GM23338 (cell line): ENCODE measurements at regions not wholly inside any gene's neighbourhood (a gene's known extent, or its start where the extent isn't known, plus 50 kb on each side); places are given as distances from the start of the nearest gene placed in this dataset.

Experiments
- ATAC-seq: fragments of 200-7000 bp; cut with Tn5 transposase; 3 replicates; pipeline ENCODE4 v1.9.1; 2020
- DNase-seq: peaks from one replicate; pipeline ENCODE4 v3.0.0-alpha.2; 2015; ENCODE audit warnings: low spot score
- H2AFZ ChIP-seq: fragments of 200-600 bp; sonication (generic); 2 replicates; pipeline ENCODE4 v1.8.0; 2016; ENCODE audit warnings: antibody characterized with exemption, mild to moderate bottlenecking, moderate library complexity
- H3F3A ChIP-seq: fragments of 200-600 bp; sonication (generic); replicated peaks from 2 replicates; pipeline ENCODE4 v1.8.0; 2017; ENCODE audit warnings: antibody characterized with exemption, mixed run types, low read depth
- H3K27ac ChIP-seq: fragments of 200-600 bp; sonication (generic); 2 replicates; pipeline ENCODE4 v1.6.1; 2016; ENCODE audit warnings: low read depth
- H3K27me3 ChIP-seq: fragments of 200-600 bp; sonication (generic); 2 replicates; pipeline ENCODE4 v1.8.0; 2016; ENCODE audit warnings: mild to moderate bottlenecking, mixed run types, moderate library complexity; ENCODE audit not compliant: insufficient read depth
- H3K36me3 ChIP-seq: fragments of 200-600 bp; sonication (generic); 2 replicates; pipeline ENCODE4 v1.8.0; 2016; ENCODE audit warnings: mild to moderate bottlenecking; ENCODE audit not compliant: insufficient read depth
- H3K4me1 ChIP-seq: fragments of 200-600 bp; sonication (generic); 2 replicates; pipeline ENCODE4 v1.8.0; 2016; ENCODE audit warnings: mild to moderate bottlenecking, moderate library complexity; ENCODE audit not compliant: insufficient read depth
- H3K4me2 ChIP-seq: fragments of 200-600 bp; sonication (generic); 2 replicates; pipeline ENCODE4 v1.7.1; 2017; ENCODE audit warnings: mixed run types
- H3K4me3 ChIP-seq: fragments of 200-600 bp; sonication (generic); 2 replicates; pipeline ENCODE4 v1.6.1; 2016; ENCODE audit warnings: mixed run types
- H3K79me2 ChIP-seq: fragments of 200-600 bp; sonication (generic); replicated peaks from 2 replicates; pipeline ENCODE4 v1.8.0; 2017; ENCODE audit warnings: mild to moderate bottlenecking; ENCODE audit not compliant: insufficient read depth
- H3K9me2 ChIP-seq: fragments of 200-600 bp; sonication (generic); 2 replicates; pipeline ENCODE4 v1.8.0; 2017; ENCODE audit not compliant: insufficient read depth
- H4K20me1 ChIP-seq: fragments of 200-600 bp; sonication (generic); replicated peaks from 2 replicates; pipeline ENCODE4 v1.8.0; 2017; ENCODE audit warnings: mild to moderate bottlenecking; ENCODE audit not compliant: insufficient read depth
- H3K27ac Mint-ChIP-seq: 2 replicates; pipeline ENCODE4 v1.8.0; 2020; ENCODE audit warnings: inconsistent platforms, mild to moderate bottlenecking, moderate library complexity, mixed read lengths
- H3K27me3 Mint-ChIP-seq: 3 replicates; pipeline ENCODE4 v1.8.0; 2022; ENCODE audit warnings: low read depth, mild to moderate bottlenecking, moderate library complexity, mixed read lengths, inconsistent platforms; ENCODE audit not compliant: insufficient read depth, poor library complexity
- H3K36me3 Mint-ChIP-seq: 3 replicates; pipeline ENCODE4 v1.8.0; 2021; ENCODE audit warnings: low read depth, mild to moderate bottlenecking, inconsistent platforms, moderate library complexity, mixed read lengths
- H3K4me1 Mint-ChIP-seq: 3 replicates; pipeline ENCODE4 v1.8.0; 2020; ENCODE audit warnings: mild to moderate bottlenecking, inconsistent platforms, mixed read lengths
- H3K4me3 Mint-ChIP-seq: 3 replicates; pipeline ENCODE4 v1.8.0; 2021; ENCODE audit warnings: moderate library complexity, mild to moderate bottlenecking, inconsistent platforms, mixed read lengths
- H3K9me3 Mint-ChIP-seq: 3 replicates; pipeline ENCODE4 v1.8.0; 2020; ENCODE audit warnings: moderate library complexity, mild to moderate bottlenecking, inconsistent platforms, mixed read lengths
- CREB1 ChIP-seq: fragments of 250-450 bp; sonication (Bioruptor Pico); IDR thresholded peaks from 2 replicates; pipeline ENCODE4 v1.5.0; 2020; ENCODE audit warnings: low read depth, mild to moderate bottlenecking, moderate library complexity
- CTCF ChIP-seq, 2 experiments: fragments of 200-600 bp in 1 of 2; sonication (generic) in 1 of 2; conservative IDR thresholded peaks; 2 replicates each; pipeline versions ENCODE4 v1.5.1 to v1.6.1; 2016 to 2017; ENCODE audit warnings: antibody characterized with exemption in 2 of 2, low read depth in 2 of 2, mild to moderate bottlenecking in 2 of 2, moderate library complexity in 1 of 2
- EZH2 ChIP-seq: fragments of 200-600 bp; sonication (generic); IDR thresholded peaks from one replicate; pipeline ENCODE4 v1.8.0; 2017; ENCODE audit warnings: antibody characterized with exemption, mild to moderate bottlenecking, low read depth; ENCODE audit not compliant: unreplicated experiment
- EZH2phosphoT487 ChIP-seq: fragments of 200-600 bp; sonication (generic); IDR thresholded peaks from one replicate; pipeline ENCODE4 v1.8.1; 2018; ENCODE audit warnings: antibody characterized with exemption; ENCODE audit not compliant: unreplicated experiment
- JUNB ChIP-seq: IDR thresholded peaks from one replicate; pipeline ENCODE4 v1.6.1; 2016; ENCODE audit warnings: antibody characterized with exemption; ENCODE audit not compliant: unreplicated experiment
- NANOG ChIP-seq: IDR thresholded peaks from 2 replicates; pipeline ENCODE4 v1.6.1; 2016; ENCODE audit warnings: antibody characterized with exemption, borderline replicate concordance
- POLR2AphosphoS5 ChIP-seq: IDR thresholded peaks from 2 replicates; pipeline ENCODE4 v1.6.1; 2016; ENCODE audit warnings: antibody characterized with exemption, low read depth
- REST ChIP-seq: IDR thresholded peaks from one replicate; pipeline ENCODE4 v1.6.1; 2018; ENCODE audit warnings: antibody characterized with exemption; ENCODE audit not compliant: unreplicated experiment
- STAT1 ChIP-seq: IDR thresholded peaks from one replicate; pipeline ENCODE4 v1.6.1; 2016; ENCODE audit warnings: antibody characterized with exemption; ENCODE audit not compliant: unreplicated experiment
- ZNF114 ChIP-seq: fragments of 250-450 bp; sonication (Bioruptor Pico); IDR thresholded peaks from 2 replicates; pipeline ENCODE4 v1.5.0; 2020; ENCODE audit warnings: mild to moderate bottlenecking, moderate library complexity
- ZNF331 ChIP-seq: fragments of 250-450 bp; sonication (Bioruptor Pico); IDR thresholded peaks from 2 replicates; pipeline ENCODE4 v1.5.0; 2020; ENCODE audit warnings: low read depth, mild to moderate bottlenecking, moderate library complexity
- TF ChIP-seq, protein P1 (sequence below): fragments of 250-450 bp; sonication (Bioruptor Pico); IDR thresholded peaks from 2 replicates; pipeline ENCODE4 v1.5.0; 2020; ENCODE audit warnings: mild to moderate bottlenecking, moderate library complexity
- TF ChIP-seq, protein P2 (sequence below): IDR thresholded peaks from 2 replicates; pipeline ENCODE4 v1.6.1; 2016; ENCODE audit warnings: antibody characterized with exemption

GRCh38 chr2:19158211-19158610, 200.2 kb downstream of the OSR1 start (continued):
- TF ChIP-seq EZH2phosphoT487 = no peak

- Histone ChIP-seq H4K20me1 (no peaks in the 10 kb centered on the region), H3K36me3 (no peaks in the 10 kb centered on the region), H3K27ac (no peak overlapping the region), H3K4me2 (no peak overlapping the region), H3K79me2 (no peaks in the 10 kb centered on the region), H3K4me3 (no peak overlapping the region), H3K27me3 (no peaks in the 10 kb centered on the region), H2AFZ (no peak overlapping the region), H3K4me1 (no peaks in the 10 kb centered on the region), H3F3A (no peaks in the 10 kb centered on the region), H3K9me2 (0 out of 2 replicates have a peak, but pooled peaks cover 4% of the 10 kb centered on the region)
- Mint-ChIP-seq H3K27ac (no peak overlapping the region), H3K4me3 (no peak overlapping the region), H3K4me1 (no peaks in the 10 kb centered on the region), H3K27me3 (no peaks in the 10 kb centered on the region), H3K9me3 (peaks cover 18% of the 10 kb centered on the region), H3K36me3 (peaks cover 15% of the 10 kb centered on the region)
- DNase-seq = no peak
- TF ChIP-seq ZNF331 (no peak), EZH2phosphoT487 (no peak), POLR2AphosphoS5 (no peak), CREB1 (CRISPR knock-in tag) (no peak), REST (no peak), EZH2 (no peak), NANOG (no peak), JUNB (no peak), CTCF (conservative IDR thresholded peaks at IDR 0.05; ENCODE audit: low read depth in 2 of 2) (no peak), ZNF114 (no peak), STAT1 (no peak)
- TF ChIP-seq, protein P1, sequence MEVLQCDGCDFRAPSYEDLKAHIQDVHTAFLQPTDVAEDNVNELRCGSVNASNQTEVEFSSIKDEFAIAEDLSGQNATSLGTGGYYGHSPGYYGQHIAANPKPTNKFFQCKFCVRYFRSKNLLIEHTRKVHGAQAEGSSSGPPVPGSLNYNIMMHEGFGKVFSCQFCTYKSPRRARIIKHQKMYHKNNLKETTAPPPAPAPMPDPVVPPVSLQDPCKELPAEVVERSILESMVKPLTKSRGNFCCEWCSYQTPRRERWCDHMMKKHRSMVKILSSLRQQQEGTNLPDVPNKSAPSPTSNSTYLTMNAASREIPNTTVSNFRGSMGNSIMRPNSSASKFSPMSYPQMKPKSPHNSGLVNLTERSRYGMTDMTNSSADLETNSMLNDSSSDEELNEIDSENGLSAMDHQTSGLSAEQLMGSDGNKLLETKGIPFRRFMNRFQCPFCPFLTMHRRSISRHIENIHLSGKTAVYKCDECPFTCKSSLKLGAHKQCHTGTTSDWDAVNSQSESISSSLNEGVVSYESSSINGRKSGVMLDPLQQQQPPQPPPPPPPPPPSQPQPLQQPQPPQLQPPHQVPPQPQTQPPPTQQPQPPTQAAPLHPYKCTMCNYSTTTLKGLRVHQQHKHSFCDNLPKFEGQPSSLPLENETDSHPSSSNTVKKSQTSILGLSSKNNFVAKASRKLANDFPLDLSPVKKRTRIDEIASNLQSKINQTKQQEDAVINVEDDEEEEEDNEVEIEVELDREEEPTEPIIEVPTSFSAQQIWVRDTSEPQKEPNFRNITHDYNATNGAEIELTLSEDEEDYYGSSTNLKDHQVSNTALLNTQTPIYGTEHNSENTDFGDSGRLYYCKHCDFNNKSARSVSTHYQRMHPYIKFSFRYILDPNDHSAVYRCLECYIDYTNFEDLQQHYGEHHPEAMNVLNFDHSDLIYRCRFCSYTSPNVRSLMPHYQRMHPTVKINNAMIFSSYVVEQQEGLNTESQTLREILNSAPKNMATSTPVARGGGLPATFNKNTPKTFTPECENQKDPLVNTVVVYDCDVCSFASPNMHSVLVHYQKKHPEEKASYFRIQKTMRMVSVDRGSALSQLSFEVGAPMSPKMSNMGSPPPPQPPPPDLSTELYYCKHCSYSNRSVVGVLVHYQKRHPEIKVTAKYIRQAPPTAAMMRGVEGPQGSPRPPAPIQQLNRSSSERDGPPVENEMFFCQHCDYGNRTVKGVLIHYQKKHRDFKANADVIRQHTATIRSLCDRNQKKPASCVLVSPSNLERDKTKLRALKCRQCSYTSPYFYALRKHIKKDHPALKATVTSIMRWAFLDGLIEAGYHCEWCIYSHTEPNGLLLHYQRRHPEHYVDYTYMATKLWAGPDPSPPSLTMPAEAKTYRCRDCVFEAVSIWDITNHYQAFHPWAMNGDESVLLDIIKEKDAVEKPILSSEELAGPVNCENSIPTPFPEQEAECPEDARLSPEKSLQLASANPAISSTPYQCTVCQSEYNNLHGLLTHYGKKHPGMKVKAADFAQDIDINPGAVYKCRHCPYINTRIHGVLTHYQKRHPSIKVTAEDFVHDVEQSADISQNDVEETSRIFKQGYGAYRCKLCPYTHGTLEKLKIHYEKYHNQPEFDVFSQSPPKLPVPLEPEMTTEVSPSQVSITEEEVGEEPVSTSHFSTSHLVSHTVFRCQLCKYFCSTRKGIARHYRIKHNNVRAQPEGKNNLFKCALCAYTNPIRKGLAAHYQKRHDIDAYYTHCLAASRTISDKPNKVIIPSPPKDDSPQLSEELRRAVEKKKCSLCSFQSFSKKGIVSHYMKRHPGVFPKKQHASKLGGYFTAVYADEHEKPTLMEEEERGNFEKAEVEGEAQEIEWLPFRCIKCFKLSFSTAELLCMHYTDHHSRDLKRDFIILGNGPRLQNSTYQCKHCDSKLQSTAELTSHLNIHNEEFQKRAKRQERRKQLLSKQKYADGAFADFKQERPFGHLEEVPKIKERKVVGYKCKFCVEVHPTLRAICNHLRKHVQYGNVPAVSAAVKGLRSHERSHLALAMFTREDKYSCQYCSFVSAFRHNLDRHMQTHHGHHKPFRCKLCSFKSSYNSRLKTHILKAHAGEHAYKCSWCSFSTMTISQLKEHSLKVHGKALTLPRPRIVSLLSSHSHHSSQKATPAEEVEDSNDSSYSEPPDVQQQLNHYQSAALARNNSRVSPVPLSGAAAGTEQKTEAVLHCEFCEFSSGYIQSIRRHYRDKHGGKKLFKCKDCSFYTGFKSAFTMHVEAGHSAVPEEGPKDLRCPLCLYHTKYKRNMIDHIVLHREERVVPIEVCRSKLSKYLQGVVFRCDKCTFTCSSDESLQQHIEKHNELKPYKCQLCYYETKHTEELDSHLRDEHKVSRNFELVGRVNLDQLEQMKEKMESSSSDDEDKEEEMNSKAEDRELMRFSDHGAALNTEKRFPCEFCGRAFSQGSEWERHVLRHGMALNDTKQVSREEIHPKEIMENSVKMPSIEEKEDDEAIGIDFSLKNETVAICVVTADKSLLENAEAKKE (CRISPR knock-in tag) = no peak
- TF ChIP-seq, protein P2, sequence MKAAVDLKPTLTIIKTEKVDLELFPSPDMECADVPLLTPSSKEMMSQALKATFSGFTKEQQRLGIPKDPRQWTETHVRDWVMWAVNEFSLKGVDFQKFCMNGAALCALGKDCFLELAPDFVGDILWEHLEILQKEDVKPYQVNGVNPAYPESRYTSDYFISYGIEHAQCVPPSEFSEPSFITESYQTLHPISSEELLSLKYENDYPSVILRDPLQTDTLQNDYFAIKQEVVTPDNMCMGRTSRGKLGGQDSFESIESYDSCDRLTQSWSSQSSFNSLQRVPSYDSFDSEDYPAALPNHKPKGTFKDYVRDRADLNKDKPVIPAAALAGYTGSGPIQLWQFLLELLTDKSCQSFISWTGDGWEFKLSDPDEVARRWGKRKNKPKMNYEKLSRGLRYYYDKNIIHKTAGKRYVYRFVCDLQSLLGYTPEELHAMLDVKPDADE = no peak
- ATAC-seq = no peak
These were observed 201.8 kb downstream of the OSR1 start for GRCh38 chr2:19156646-19157045.
